HT-29 (cell line): ENCODE measurements at regions not wholly inside any gene's neighbourhood (a gene's known extent, or its start where the extent isn't known, plus 50 kb on each side); places are given as distances from the start of the nearest gene placed in this dataset.
A peak's percentile ranks its signal among the peaks of the same experiment; 100 is the strongest.
"Not testable (repeated sequence)": the region's sequence is repeated elsewhere in the genome, so short reads cannot be mapped to it uniquely, and the experiment has no call there.

Experiments
- DNase-seq: peaks from one replicate; pipeline ENCODE4 v3.0.0-alpha.2; 2015; ENCODE audit warnings: low spot score

DNA sequence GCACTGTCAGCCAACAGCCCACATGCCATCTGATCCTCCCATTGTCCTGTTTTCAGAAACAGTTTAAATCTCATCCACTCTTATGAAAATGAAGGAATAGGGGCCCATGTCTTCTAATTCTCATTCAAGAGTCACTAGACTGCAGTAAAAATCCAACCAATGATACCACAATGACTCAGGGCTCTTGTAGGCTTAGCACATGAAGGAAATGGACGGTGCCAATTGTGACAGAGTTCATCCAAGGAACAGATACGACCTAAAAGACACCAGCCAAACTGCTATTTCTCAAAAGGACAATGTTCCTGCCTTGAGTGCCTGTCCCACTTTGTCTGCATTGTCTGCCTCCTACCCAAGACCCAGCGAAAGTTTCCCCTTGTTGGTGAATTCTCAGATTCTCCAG is 204.8 kb upstream of the COX10 start:
- no peak for DNase-seq

DNA sequence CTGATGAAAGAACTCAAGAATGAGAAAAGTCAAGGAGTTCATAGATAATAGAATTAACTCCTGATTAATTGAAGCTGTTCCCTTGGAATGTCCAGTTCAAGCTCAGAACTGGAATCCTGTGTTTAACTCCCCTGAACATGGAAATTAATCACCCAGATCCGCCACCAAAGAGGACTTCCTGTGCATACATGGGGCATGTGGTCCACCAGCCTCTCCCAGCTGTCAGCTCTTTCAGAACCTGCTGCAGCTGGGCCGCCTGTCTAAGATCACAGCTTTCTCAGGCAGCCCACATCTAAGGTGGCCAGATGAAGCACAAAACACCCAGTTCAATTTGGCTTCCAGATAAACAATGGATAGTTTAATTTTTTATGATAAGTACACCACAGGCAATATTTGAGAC is 203.7 kb upstream of the COX10 start:
- no peak for DNase-seq

- DNase-seq: no peak
Measured at GRCh38 chr17:13869331-13869940, 199.9 kb upstream of the COX10 start.

DNA sequence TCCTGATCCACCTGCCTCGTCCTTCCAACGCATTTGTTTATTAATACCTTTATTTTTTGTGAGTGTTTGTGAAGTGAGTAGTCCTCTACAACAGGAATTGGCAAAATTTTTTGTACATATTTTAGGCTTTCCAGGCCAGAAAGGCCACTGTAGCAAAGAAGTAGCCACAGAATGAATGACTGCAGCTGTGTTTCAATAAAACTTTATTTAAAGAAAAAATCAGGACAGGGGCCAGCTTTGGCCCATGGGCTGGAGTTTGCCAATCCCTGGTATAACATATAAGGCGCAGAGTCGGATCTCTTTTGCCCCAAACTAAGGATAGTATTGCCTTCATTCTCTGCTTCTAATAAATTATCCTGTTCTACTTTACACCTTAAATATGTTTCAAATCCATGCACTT is 198.0 kb upstream of the COX10 start:
- DNase-seq: no peak

DNA sequence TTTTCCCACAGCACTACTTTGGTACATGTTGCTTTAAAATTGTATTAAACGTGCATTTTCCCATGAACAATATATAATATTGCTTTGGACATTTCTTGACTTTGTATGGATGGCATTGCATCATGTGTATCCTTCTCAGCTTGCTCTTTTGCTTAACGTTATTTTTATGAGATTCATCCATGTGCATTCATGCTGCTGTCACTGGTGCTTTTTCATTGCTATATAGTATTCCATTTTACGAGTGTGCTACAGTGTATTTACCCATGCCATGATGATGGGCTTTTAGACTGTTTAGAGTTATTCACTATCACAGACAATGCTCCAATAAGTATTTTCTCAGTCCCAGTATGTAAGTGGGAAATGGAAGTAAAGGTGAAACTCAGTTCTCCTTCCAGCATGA is 195.2 kb upstream of the COX10 start:
- DNase-seq: no peak

- no peak for DNase-seq
Measured at GRCh38 chr17:13874817-13875216, 194.5 kb upstream of the COX10 start.

- no peak for DNase-seq
Measured at GRCh38 chr17:13879961-13880466, 189.3 kb upstream of the COX10 start.

DNA sequence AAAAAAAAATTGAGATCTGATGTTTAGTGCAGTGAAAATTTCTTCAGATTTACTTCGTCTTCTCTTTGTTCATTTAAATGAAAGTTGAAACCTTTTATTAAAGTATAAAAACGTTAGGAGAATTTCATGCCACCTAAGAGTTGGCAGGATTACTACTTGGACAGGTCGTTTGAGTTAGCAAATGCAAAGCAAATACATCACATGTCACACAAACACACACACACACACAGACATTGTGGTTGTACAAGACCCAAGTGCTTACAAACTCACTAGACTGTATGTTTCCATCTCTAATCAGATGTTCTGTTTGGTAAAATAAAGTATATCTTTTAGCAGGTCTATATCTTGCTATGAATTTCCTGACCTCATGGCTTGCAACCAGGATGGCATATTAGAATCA is 185.6 kb upstream of the COX10 start:
- no peak for DNase-seq

DNA sequence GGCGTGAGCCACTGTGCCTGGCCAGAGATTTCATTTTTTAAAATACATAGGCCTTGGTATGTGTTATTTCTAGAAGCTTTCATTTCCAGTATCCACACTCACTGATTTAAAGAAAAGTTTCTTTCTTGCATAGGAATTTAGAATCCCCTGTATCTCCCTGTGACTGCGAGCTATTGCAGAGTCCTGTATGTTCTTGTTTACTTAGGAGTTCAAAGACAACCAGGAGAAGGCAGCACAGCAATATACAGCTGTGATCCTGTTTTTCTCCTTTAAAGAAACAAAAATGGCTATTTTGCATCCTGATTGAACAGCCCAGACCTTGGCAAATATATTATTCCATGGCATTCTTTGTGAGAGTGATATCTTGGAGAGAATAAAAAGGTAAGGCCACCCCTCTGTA is 185.0 kb upstream of the COX10 start:
- DNase-seq: no peak

DNA sequence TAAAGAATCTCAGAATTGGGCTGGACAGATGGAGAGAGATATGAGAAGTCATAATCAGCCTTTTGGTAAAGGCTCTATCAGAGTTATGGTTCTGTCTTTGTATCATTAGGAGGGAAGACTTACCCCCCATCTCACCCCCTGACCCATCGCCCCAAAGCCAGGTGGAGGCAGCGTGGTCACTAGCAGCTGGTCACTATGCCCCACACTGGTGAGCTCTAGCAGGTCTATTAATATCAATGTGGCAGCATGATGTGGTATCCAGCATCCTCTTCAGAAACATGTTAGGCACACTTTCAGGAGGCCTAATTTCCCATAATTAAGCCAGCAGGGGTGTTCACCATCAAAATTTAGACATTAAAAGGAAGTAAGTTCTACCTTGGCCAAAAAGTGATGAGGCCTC is 183.8 kb upstream of the COX10 start:
- no peak for DNase-seq

GRCh38 chr17:13885953-13886889 is 183.1 kb upstream of the COX10 start:
- DNase-seq: no peak

DNA sequence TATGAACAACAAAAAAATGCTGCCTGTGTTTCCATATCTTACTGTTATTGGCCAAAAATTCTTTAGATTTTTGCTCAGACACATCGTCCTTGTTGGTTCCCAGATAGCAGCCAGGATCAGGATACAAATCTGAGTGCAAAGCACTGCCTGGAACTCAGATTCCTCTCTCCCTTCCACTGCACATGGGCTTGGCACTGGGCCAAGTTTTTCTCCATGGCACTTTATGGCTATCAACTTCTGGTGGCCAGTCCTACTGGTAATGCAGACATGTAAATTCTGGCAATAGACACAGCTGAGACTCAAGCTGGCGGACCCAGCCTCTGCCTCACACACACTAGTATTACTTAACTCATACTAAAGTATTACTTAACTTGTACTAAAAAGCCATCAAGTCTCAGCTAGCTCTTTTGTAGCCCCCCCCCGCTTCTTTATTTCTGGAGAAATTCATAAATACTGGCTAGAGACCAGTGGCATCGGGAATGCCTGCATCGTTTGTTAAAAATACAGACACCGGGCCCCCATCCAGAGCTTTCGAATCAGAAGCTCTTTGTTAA is 181.2 kb upstream of the COX10 start:
- peak; percentile 2 for DNase-seq

- DNase-seq: not testable (repeated sequence)
Measured at GRCh38 chr17:13908971-13909370, 160.3 kb upstream of the COX10 start.

- no peak for DNase-seq
Measured at GRCh38 chr17:13909901-13910519, 159.3 kb upstream of the COX10 start.

- DNase-seq: no peak
Measured at GRCh38 chr17:13917634-13918033, 151.7 kb upstream of the COX10 start.

- DNase-seq: no peak
Measured at GRCh38 chr17:13918247-13918646, 151.1 kb upstream of the COX10 start.

DNA sequence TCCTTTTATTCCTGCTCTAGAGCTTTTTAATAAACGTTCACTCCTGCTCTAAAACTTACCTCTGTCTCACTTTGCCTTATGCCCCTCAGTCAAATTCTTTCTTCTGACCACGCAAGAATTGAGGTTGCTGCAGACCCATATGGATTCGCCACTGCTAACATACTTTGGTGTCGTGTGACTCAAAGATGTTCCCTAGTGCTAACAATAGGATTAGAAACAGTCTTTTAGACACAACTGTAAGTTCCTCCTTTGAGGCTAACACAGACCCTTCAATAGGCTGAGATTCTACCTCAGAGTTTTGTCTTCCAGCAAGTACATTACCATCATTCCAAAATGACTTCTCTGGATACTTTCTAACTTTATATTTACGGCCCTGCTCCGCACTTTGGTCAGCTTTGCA is 149.5 kb upstream of the COX10 start:
- no peak for DNase-seq

DNA sequence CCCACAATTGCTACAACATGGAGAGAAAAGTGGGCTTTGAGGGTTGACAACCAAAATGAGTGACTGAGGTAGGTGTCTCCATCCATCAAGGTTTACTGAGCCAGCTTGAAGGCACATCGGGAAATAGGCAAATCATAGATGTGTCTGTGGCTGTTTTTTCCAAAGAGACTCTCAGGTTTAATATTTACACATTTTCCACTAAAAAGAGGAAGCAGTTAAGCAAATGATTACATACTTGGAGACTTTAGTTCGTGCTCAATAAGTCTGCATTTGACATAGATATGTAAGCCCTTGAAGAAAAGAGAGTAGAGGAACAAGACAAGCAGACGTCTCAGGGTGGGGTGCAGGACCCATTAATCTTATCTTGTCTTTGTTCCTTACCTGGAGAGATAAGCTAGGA is 148.9 kb upstream of the COX10 start:
- no peak for DNase-seq

DNA sequence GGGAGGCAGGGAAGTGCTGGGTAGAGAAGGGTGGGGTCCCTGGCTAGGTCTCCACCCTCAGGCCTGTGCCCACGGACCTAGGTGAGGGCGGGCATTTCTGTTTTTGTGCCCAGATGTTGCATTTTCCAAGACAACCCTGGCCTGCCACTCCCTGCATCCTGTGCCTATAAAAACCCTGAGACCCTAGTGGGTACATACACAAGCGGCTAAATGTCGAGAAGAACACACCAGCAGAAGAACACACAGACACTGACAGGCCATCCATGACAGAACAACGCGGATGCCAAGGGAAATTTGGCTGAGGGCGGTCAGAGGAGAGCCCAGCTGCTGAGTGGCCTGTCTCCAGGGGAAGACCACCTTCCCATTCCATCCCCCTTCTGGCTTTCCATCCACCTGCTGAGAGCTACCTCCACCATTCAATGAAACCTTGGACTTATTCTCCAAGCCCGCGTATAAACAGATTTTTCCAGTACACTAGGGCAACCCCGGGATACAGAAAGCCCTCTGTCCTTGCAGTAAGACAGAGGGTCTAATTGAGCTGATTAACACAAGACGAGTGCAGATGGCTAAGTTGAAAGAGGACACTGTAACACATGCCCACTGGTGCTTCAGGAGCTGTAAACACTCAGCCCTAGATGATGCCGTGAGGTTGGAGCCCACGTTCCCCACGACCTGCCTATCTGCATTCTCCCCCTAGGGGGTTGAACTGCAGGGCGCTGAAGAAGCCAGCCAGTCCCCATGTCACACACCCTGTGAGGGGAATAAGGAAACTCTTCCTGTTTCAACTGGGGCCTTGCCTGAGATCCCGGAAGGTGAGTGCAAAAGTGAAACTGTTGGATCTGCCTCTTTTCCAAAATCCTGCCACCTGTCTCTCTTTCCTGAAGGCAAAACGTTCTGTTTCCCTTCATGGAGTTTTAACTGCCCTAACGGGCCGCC is 147.2 kb upstream of the COX10 start:
- no peak for DNase-seq

- DNase-seq: no peak
Measured at GRCh38 chr17:13922885-13923284, 146.4 kb upstream of the COX10 start.

GRCh38 chr17:13925579-13925978 is 143.7 kb upstream of the COX10 start:
- DNase-seq: no peak
